ENCODE measurements at regions not wholly inside any gene's neighbourhood (a gene's known extent, or its start where the extent isn't known, plus 50 kb on each side); places are given as distances from the start of the nearest gene placed in this dataset.

DNA sequence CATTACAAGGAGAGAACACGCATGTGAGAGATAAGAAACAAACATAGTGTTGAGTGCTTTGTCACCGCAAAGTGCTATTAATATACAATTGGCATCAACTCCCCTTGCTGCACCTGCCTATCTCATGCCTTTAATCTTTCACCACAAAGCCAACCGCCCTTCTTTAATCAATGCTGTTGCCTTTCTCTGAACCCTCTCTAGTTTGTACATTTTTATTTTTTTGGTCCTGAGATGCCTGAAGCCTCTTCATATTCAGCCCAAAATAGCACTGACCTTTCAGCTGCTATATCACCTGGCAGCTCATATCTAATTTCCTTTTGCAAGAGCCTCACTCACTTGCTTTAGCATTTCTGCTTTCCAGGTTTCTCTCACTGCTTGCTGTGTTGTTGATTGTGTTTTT is 504.7 kb downstream of the NUF2 start:
- Histone ChIP-seq H3K4me2 (ENCODE audit: insufficient read depth, low read length) (no peak overlapping the region), H4K20me1 (replicated peaks; ENCODE audit: control insufficient read depth, extremely low read depth, insufficient read depth, low read length) (no peaks in the 10 kb centered on the region), H3K36me3 (ENCODE audit: control insufficient read depth in 2 of 2, extremely low read depth in 1 of 2, insufficient read depth in 2 of 2, low read length in 2 of 2) (no peaks in the 10 kb centered on the region), H3K4me1 (ENCODE audit: control insufficient read depth, extremely low read depth, insufficient read depth, low read length) (no peaks in the 10 kb centered on the region), H2AFZ (ENCODE audit: low read depth, low read length) (no peak overlapping the region), H3K9me3 (replicated peaks; ENCODE audit: control insufficient read depth, insufficient read depth, low read length) (no peaks in the 10 kb centered on the region), H3K27ac (ENCODE audit: insufficient read depth, low read depth, low read length) (no peak overlapping the region), H3K9me1 (replicated peaks; ENCODE audit: control insufficient read depth, extremely low read depth, insufficient read depth, low read length) (no peaks in the 10 kb centered on the region), H3K27me3 (ENCODE audit: control insufficient read depth in 2 of 2, insufficient read depth in 2 of 2, low read length in 2 of 2) (no peaks in the 10 kb centered on the region), H3K9ac (replicated peaks; ENCODE audit: extremely low read depth, insufficient read depth, low read length) (no peak overlapping the region), H3K4me3 (replicated peaks in 1 of 3; ENCODE audit: insufficient read depth in 1 of 3, low read depth in 1 of 3, low read length in 3 of 3) (no peak overlapping the region), H3K79me2 (ENCODE audit: control insufficient read depth, insufficient read depth, low read length) (no peaks in the 10 kb centered on the region)
- FAIRE-seq (no peak), DNase-seq (ENCODE audit: low read depth, low spot score) (no peak)
- dilution Hi-C loops (cut with MboI; ENCODE audit: extremely low pct_ligation_motif_present, low sequenced_read_pairs), result no loop called here
- no peak for TF ChIP-seq GATA2 (IDR thresholded peaks at IDR 0.05; ENCODE audit: insufficient read depth, insufficient read length, low read depth, low read length)
- CTCF ChIA-PET, result interaction anchor here (1.0 kb wide), 1 partner anchor 16 kb away, joined by 3 read pairs; no protein-coding TSS in a partner anchor
- POLR2A ChIA-PET, result no interaction called here
- BruUV-seq (replicated peaks), result no TSS peak
- intact Hi-C loops (cut with micrococcal nuclease), result no loop called here

GRCh38 chr1:163834778-163835177 is 513.0 kb downstream of the NUF2 start:
- intact Hi-C loops (cut with micrococcal nuclease), result no loop called here
- FAIRE-seq (no peak), DNase-seq (ENCODE audit: low read depth, low spot score) (no peak)
- no peaks in the 10 kb centered on the region for H3K27me3 ChIP-seq (ENCODE audit: control insufficient read depth in 2 of 2, insufficient read depth in 2 of 2, low read length in 2 of 2)
- no peaks in the 10 kb centered on the region for H3K4me1 ChIP-seq (ENCODE audit: control insufficient read depth, extremely low read depth, insufficient read depth, low read length)
- no peaks in the 10 kb centered on the region for H3K36me3 ChIP-seq (ENCODE audit: control insufficient read depth in 2 of 2, extremely low read depth in 1 of 2, insufficient read depth in 2 of 2, low read length in 2 of 2)
- CTCF ChIA-PET, result no interaction called here
- H3K4me3 ChIP-seq (replicated peaks in 1 of 3; ENCODE audit: insufficient read depth in 1 of 3, low read depth in 1 of 3, low read length in 3 of 3), result no peak overlapping the region
- H3K9me1 ChIP-seq (replicated peaks; ENCODE audit: control insufficient read depth, extremely low read depth, insufficient read depth, low read length), result no peaks in the 10 kb centered on the region
- BruUV-seq (replicated peaks), result no TSS peak
- POLR2A ChIA-PET, result no interaction called here
- H3K9ac ChIP-seq (replicated peaks; ENCODE audit: extremely low read depth, insufficient read depth, low read length), result no peak overlapping the region
- no peak for TF ChIP-seq MYC (IDR thresholded peaks at IDR 0.05; ENCODE audit: low read depth, low read length)
- no peak for TF ChIP-seq CTCF (IDR thresholded peaks at IDR 0.05; ENCODE audit: extremely low read depth in 1 of 2, insufficient read depth in 1 of 2, low read depth in 1 of 2, low read length in 2 of 2)
- no peak for TF ChIP-seq POLR2A (IDR thresholded peaks at IDR 0.05; ENCODE audit: low read depth, low read length)
- TF ChIP-seq GATA2 (IDR thresholded peaks at IDR 0.05; ENCODE audit: insufficient read depth, insufficient read length, low read depth, low read length), result no peak
- TF ChIP-seq FOS (IDR thresholded peaks at IDR 0.05; ENCODE audit: borderline replicate concordance, insufficient read depth, low read length), result no peak
- no peak for TF ChIP-seq POLR2AphosphoS5 (IDR thresholded peaks at IDR 0.05; ENCODE audit: insufficient read depth, low read depth, low read length)
- TF ChIP-seq JUN (IDR thresholded peaks at IDR 0.05; ENCODE audit: borderline replicate concordance, insufficient read depth, insufficient read length, low read depth), result no peak
- TF ChIP-seq MAX (IDR thresholded peaks at IDR 0.05; ENCODE audit: insufficient read depth, insufficient read length), result no peak
- no peak for TF ChIP-seq EZH2 (IDR thresholded peaks at IDR 0.05; ENCODE audit: borderline replicate concordance, low read depth, low read length, severe bottlenecking)
- dilution Hi-C loops (cut with MboI; ENCODE audit: extremely low pct_ligation_motif_present, low sequenced_read_pairs), result no loop called here
- no peaks in the 10 kb centered on the region for H3K79me2 ChIP-seq (ENCODE audit: control insufficient read depth, insufficient read depth, low read length)
- no peak overlapping the region for H3K27ac ChIP-seq (ENCODE audit: insufficient read depth, low read depth, low read length)
- no peak overlapping the region for H3K4me2 ChIP-seq (ENCODE audit: insufficient read depth, low read length)
- H4K20me1 ChIP-seq (replicated peaks; ENCODE audit: control insufficient read depth, extremely low read depth, insufficient read depth, low read length), result no peaks in the 10 kb centered on the region
- H3K9me3 ChIP-seq (replicated peaks; ENCODE audit: control insufficient read depth, insufficient read depth, low read length), result no peaks in the 10 kb centered on the region
- H2AFZ ChIP-seq (ENCODE audit: low read depth, low read length), result no peak overlapping the region
